PC-3 (cell line): ENCODE measurements at regions not wholly inside any gene's neighbourhood (a gene's known extent, or its start where the extent isn't known, plus 50 kb on each side); places are given as distances from the start of the nearest gene placed in this dataset.
A peak's percentile ranks its signal among the peaks of the same experiment; 100 is the strongest.

ENCODE experiments used
- ATAC-seq: fragments of 200-7000 bp; cut with Tn5 transposase; 2 replicates; pipeline ENCODE4 v1.9.1; 2020; ENCODE audit warnings: mild to moderate bottlenecking, moderate library complexity
- BruUV-seq: library from RNA; stranded (reverse); fragments of 400-500 nt; replicated peaks from 2 replicates; lab custom pipeline; 2021; lab: Mats Ljungman, UMichigan
- CTCF ChIA-PET: fragments of 300-600 bp; sonication (Branson Sonifier 250); formaldehyde crosslinking; loops from one replicate; lab custom pipeline; 2022; ENCODE audit warnings: antibody characterized with exemption; lab: Charles Lee
- POLR2A ChIA-PET: fragments of 300-600 bp; sonication (Branson Sonifier 250); formaldehyde crosslinking; loops from one replicate; lab custom pipeline; 2022; ENCODE audit warnings: antibody characterized with exemption; ENCODE audit not compliant: unreplicated experiment; lab: Charles Lee
- DNase-seq: peaks from one replicate; pipeline ENCODE4 v3.0.0-alpha.2; 2015
- H2AFZ ChIP-seq: fragments of 300-600 bp; sonication (generic); 2 replicates; pipeline ENCODE4 v1.6.0; 2016; ENCODE audit warnings: antibody characterized with exemption, low read length
- H3F3A ChIP-seq: fragments of 300-600 bp; sonication (generic); one replicate; pipeline ENCODE4 v1.6.0; 2017; ENCODE audit warnings: antibody characterized with exemption, low read length, control low read depth, mild to moderate bottlenecking; ENCODE audit not compliant: unreplicated experiment
- H3K27ac ChIP-seq: fragments of 300-600 bp; sonication (generic); 2 replicates; pipeline ENCODE4 v1.5.1; 2016; ENCODE audit warnings: mild to moderate bottlenecking, low read length
- H3K27me3 ChIP-seq: fragments of 300-600 bp; sonication (generic); 2 replicates; pipeline ENCODE4 v1.6.1; 2016; ENCODE audit warnings: low read length, mixed read lengths
- H3K36me3 ChIP-seq: fragments of 300-600 bp; sonication (generic); 2 replicates; pipeline ENCODE4 v1.6.1; 2016; ENCODE audit warnings: low read depth, mixed run types, low read length, mixed read lengths
- H3K4me1 ChIP-seq: fragments of 300-600 bp; sonication (generic); 2 replicates; pipeline ENCODE4 v1.5.1; 2016; ENCODE audit warnings: low read length; ENCODE audit not compliant: insufficient read depth
- H3K4me2 ChIP-seq: fragments of 300-600 bp; sonication (generic); 2 replicates; pipeline ENCODE4 v1.6.0; 2016; ENCODE audit warnings: low read length
- H3K4me3 ChIP-seq: fragments of 300-600 bp; sonication (generic); 2 replicates; pipeline ENCODE4 v1.5.1; 2016; ENCODE audit warnings: mild to moderate bottlenecking, low read length, mixed read lengths
- H3K79me2 ChIP-seq: fragments of 300-600 bp; sonication (generic); 2 replicates; pipeline ENCODE4 v1.6.1; 2017; ENCODE audit warnings: low read length, mixed read lengths
- H3K9ac ChIP-seq: fragments of 300-600 bp; sonication (generic); 2 replicates; pipeline ENCODE4 v1.6.0; 2016; ENCODE audit warnings: mild to moderate bottlenecking, low read length
- H3K9me2 ChIP-seq: fragments of 300-600 bp; sonication (generic); replicated peaks from 2 replicates; pipeline ENCODE4 v1.6.1; 2016; ENCODE audit warnings: mixed run types, low read length, mixed read lengths
- H3K9me3 ChIP-seq: fragments of 300-600 bp; sonication (generic); 2 replicates; pipeline ENCODE4 v1.6.1; 2016; ENCODE audit warnings: low read length, mixed read lengths
- H4K20me1 ChIP-seq: fragments of 300-600 bp; sonication (generic); 2 replicates; pipeline ENCODE4 v1.6.1; 2016; ENCODE audit warnings: low read length, mixed read lengths
- EZH2 ChIP-seq: fragments of 300-600 bp; sonication (generic); IDR thresholded peaks from one replicate; pipeline ENCODE4 v1.6.1; 2017; ENCODE audit warnings: antibody characterized with exemption, mild to moderate bottlenecking, low read length; ENCODE audit not compliant: unreplicated experiment
- EZH2phosphoT487 ChIP-seq: fragments of 300-600 bp; sonication (generic); IDR thresholded peaks from 2 replicates; pipeline ENCODE4 v1.6.1; 2018; ENCODE audit warnings: mild to moderate bottlenecking, antibody characterized with exemption, low read length, borderline replicate concordance
- intact Hi-C: fragments of 100-400 bp; cut with micrococcal nuclease; formaldehyde crosslinking; loops from 2 replicates; pipeline ENCODE4 v1.9.0; 2023
- TF ChIP-seq, protein P1 (sequence below): fragments of 300-600 bp; sonication (generic); conservative IDR thresholded peaks from 2 replicates; pipeline ENCODE4 v1.5.1; 2017; ENCODE audit warnings: antibody characterized with exemption, low read depth, mild to moderate bottlenecking, low read length

DNA sequence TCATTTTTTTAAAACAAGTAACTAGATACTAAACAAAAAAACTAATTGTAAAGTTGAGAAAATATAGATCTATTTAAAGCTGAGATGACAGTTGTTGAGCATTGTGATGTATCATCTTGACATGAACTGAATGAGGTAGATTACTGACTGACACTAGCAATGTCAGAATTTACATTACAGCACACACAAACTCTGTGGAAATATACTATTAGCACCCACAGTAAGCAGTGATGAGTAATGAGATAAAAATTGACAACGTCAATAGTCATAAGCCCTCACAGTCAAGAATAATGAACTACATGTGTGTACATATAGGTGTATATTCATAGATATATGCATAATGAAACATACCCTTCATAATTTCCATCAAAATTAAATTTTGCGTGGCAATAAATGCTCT lies 368.4 kb downstream of the TFEC start:
- peak overlapping the region; percentile 31; the same call in 1 of the 2 replicates for H3K4me2 ChIP-seq
- H3K79me2 ChIP-seq = no peaks in the 10 kb centered on the region
- POLR2A ChIA-PET = no interaction called here
- TF ChIP-seq EZH2phosphoT487 (no peak), EZH2 (no peak)
- TF ChIP-seq, protein P1, sequence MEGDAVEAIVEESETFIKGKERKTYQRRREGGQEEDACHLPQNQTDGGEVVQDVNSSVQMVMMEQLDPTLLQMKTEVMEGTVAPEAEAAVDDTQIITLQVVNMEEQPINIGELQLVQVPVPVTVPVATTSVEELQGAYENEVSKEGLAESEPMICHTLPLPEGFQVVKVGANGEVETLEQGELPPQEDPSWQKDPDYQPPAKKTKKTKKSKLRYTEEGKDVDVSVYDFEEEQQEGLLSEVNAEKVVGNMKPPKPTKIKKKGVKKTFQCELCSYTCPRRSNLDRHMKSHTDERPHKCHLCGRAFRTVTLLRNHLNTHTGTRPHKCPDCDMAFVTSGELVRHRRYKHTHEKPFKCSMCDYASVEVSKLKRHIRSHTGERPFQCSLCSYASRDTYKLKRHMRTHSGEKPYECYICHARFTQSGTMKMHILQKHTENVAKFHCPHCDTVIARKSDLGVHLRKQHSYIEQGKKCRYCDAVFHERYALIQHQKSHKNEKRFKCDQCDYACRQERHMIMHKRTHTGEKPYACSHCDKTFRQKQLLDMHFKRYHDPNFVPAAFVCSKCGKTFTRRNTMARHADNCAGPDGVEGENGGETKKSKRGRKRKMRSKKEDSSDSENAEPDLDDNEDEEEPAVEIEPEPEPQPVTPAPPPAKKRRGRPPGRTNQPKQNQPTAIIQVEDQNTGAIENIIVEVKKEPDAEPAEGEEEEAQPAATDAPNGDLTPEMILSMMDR = no peak
- peak; percentile 90 for ATAC-seq
- CTCF ChIA-PET = no interaction called here
- no peak overlapping the region for H3K9ac ChIP-seq
- H3K9me3 ChIP-seq = no peaks in the 10 kb centered on the region
- BruUV-seq = no TSS peak
- H3K27ac ChIP-seq = no peak overlapping the region
- H2AFZ ChIP-seq = no peak overlapping the region
- no peaks in the 10 kb centered on the region for H3F3A ChIP-seq
- intact Hi-C loops = no loop called here
- peaks cover 22% of the 10 kb centered on the region for H3K4me1 ChIP-seq
- H3K4me3 ChIP-seq = no peak overlapping the region
- H3K36me3 ChIP-seq = no peaks in the 10 kb centered on the region
- no peaks in the 10 kb centered on the region for H4K20me1 ChIP-seq
- H3K27me3 ChIP-seq = no peaks in the 10 kb centered on the region
- H3K9me2 ChIP-seq = no peaks in the 10 kb centered on the region
- peak; percentile 66 for DNase-seq

DNA sequence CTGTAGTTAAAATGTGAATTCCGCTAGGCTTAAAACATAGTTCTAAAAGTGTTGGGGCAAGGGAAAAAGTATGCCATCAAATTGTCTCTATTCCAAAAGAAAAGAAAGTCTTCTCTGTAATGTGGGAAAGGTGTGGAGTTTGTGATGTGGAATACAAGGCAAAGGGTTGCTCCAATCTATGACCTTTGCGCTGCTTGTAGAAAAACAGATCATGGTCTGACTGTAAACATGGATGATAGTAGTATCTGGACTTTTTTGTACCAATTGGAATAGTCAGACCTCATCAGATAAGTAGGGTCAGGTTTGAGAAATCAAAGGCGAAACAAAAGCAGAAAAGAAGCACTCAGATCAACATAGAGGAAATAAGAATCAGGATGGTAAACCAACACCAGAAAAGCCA lies 372.3 kb downstream of the TFEC start:
- intact Hi-C loops = no loop called here
- H3K4me2 ChIP-seq = no peak overlapping the region
- no TSS peak for BruUV-seq
- no peaks in the 10 kb centered on the region for H3K9me3 ChIP-seq
- no peak overlapping the region for H3K27ac ChIP-seq
- H3K4me1 ChIP-seq = peaks cover 11% of the 10 kb centered on the region
- no peak for ATAC-seq
- no peak for DNase-seq
- no peak overlapping the region for H2AFZ ChIP-seq
- H3K9me2 ChIP-seq = no peaks in the 10 kb centered on the region
- ChIA-PET CTCF (no interaction called here), POLR2A (no interaction called here)
- H4K20me1 ChIP-seq = no peaks in the 10 kb centered on the region
- no peaks in the 10 kb centered on the region for H3K36me3 ChIP-seq
- H3K79me2 ChIP-seq = no peaks in the 10 kb centered on the region
- TF ChIP-seq EZH2 (no peak), EZH2phosphoT487 (no peak)
- TF ChIP-seq, protein P1 = no peak
- no peak overlapping the region for H3K4me3 ChIP-seq
- no peaks in the 10 kb centered on the region for H3K27me3 ChIP-seq
- no peak overlapping the region for H3K9ac ChIP-seq
- H3F3A ChIP-seq = no peaks in the 10 kb centered on the region

DNA sequence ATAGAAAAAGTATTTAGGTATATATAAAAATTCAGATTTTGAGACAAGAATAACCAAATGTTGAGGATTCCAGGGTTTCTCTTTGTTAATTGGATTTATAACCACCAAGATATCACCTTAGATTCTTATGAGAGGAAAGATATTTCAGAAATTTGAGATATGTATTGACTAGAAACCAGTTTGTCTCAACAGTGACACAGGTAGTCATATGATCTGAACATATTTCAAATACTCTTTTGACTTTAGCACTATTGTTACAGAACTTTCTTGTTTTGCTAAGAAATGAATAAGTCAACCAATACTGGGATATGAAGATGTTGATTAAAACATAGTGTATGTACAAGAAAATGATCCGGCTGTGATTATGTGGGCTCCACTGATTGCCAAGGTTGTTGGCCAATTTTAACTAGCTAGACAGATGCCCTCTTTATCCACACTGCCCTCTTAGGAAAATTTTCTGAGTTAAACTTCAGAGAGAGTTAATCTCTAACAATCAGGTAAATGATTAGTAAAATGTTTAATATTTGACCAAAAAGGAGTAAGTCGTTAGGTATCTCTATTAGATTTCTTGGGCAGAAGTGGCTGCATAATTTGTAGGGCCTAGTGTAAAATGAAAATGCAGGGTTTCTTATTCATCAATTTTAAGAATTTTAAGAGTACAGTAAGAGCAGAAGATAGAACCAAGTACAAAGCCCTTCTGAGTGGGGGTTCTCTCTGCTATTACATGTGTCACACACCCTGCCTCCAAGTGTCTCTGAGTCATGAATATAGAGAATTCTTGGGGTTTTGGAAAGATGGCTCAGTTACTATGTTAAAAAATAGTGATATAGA lies 376.0 kb downstream of the TFEC start:
- no TSS peak for BruUV-seq
- peaks cover 2% of the 10 kb centered on the region; the same call in 1 of the 2 replicates for H3K4me1 ChIP-seq
- H2AFZ ChIP-seq = no peak overlapping the region
- CTCF ChIA-PET = no interaction called here
- intact Hi-C loops = no loop called here
- no peaks in the 10 kb centered on the region for H3K36me3 ChIP-seq
- no peak for DNase-seq
- ATAC-seq = no peak
- H3K27me3 ChIP-seq = no peaks in the 10 kb centered on the region
- no peak overlapping the region for H3K9ac ChIP-seq
- H4K20me1 ChIP-seq = no peaks in the 10 kb centered on the region
- TF ChIP-seq, protein P1 = no peak
- TF ChIP-seq EZH2phosphoT487 (no peak), EZH2 (no peak)
- H3K27ac ChIP-seq = no peak overlapping the region
- no peak overlapping the region for H3K4me3 ChIP-seq
- POLR2A ChIA-PET = no interaction called here
- no peaks in the 10 kb centered on the region for H3F3A ChIP-seq
- no peaks in the 10 kb centered on the region for H3K9me3 ChIP-seq
- H3K4me2 ChIP-seq = no peak overlapping the region
- no peaks in the 10 kb centered on the region for H3K79me2 ChIP-seq
- no peaks in the 10 kb centered on the region for H3K9me2 ChIP-seq
